ENCODE measurements at regions not wholly inside any gene's neighbourhood (a gene's known extent, or its start where the extent isn't known, plus 50 kb on each side); places are given as distances from the start of the nearest gene placed in this dataset.

GRCh38 chr10:27611236-27611635 is 107.1 kb downstream of the RAB18 start:
- H3K4me3 ChIP-seq (replicated peaks in 1 of 2; ENCODE audit: low read depth in 2 of 2, low read length in 2 of 2) = no peak overlapping the region
- TF ChIP-seq, protein P1, sequence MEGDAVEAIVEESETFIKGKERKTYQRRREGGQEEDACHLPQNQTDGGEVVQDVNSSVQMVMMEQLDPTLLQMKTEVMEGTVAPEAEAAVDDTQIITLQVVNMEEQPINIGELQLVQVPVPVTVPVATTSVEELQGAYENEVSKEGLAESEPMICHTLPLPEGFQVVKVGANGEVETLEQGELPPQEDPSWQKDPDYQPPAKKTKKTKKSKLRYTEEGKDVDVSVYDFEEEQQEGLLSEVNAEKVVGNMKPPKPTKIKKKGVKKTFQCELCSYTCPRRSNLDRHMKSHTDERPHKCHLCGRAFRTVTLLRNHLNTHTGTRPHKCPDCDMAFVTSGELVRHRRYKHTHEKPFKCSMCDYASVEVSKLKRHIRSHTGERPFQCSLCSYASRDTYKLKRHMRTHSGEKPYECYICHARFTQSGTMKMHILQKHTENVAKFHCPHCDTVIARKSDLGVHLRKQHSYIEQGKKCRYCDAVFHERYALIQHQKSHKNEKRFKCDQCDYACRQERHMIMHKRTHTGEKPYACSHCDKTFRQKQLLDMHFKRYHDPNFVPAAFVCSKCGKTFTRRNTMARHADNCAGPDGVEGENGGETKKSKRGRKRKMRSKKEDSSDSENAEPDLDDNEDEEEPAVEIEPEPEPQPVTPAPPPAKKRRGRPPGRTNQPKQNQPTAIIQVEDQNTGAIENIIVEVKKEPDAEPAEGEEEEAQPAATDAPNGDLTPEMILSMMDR (IDR thresholded peaks at IDR 0.05; ENCODE audit: low read depth, low read length) = no peak
- peak in 1 of 2 donors; percentile 22 for DNase-seq (ENCODE audit: low read depth in 2 of 2)

GRCh38 chr10:27611744-27612550 is 107.8 kb downstream of the RAB18 start:
- TF ChIP-seq, protein P1 (IDR thresholded peaks at IDR 0.05; ENCODE audit: low read depth, low read length) = no peak
- no peak overlapping the region for H3K4me3 ChIP-seq (replicated peaks in 1 of 2; ENCODE audit: low read depth in 2 of 2, low read length in 2 of 2)
- DNase-seq (ENCODE audit: low read depth in 2 of 2) = no peak

DNA sequence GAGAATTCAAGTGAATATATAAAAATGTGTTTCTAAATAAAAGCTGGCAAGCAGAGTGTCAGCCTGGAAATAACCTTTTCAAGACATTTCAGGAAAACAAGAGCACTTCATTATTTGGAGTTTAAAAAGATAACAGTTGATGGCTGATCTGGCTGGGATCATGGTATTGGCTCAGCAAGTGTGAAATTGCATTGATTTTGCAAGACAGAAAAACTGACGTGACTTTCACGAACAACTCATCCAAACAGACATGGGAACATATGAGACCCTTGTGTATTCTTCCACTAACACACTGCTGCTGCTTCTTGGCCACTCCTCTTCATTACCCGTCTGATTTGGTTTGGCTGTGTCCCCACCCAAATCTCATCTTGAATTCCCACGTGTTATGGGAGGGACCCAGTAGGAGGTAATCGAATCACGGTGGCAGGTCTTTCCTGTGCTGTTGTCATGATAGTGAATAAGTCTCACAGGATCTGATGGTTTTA is 108.5 kb downstream of the RAB18 start:
- TF ChIP-seq, protein P1 (IDR thresholded peaks at IDR 0.05; ENCODE audit: low read depth, low read length) = no peak
- DNase-seq (ENCODE audit: low read depth in 2 of 2) = no peak
- no peak overlapping the region for H3K4me3 ChIP-seq (replicated peaks in 1 of 2; ENCODE audit: low read depth in 2 of 2, low read length in 2 of 2)

GRCh38 chr10:27614776-27615175 is 110.7 kb downstream of the RAB18 start:
- TF ChIP-seq, protein P1 (IDR thresholded peaks at IDR 0.05; ENCODE audit: low read depth, low read length) = no peak
- no peak for DNase-seq (ENCODE audit: low read depth in 2 of 2)
- no peak overlapping the region for H3K4me3 ChIP-seq (replicated peaks in 1 of 2; ENCODE audit: low read depth in 2 of 2, low read length in 2 of 2)

DNA sequence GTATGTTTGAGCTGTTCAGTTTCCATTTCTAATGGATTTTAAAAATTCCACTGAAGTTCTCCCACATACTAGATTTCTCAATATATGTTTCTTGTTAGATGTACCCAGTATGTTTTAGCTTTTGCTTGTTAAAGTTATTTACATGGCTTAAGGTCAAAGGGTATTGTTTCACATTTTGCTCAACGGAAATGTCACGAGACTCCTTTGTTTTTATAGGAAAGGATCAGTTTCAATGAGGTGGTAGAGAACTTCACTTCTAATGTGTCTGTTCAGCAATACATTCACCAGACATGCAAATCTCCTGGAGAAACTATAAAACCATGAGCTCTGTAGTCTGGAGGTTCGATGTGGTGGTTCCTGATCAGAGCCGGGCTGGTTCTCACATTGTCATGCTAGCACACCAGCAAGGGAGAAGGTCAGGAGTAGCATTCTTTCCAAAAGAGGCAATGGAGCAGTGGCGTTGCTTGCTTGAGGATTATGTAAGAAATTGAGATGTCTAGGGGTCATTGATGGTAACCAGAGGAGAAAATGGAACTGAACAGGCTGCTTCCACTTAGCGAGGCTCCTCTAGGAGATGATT is 114.0 kb downstream of the RAB18 start:
- H3K4me3 ChIP-seq (replicated peaks in 1 of 2; ENCODE audit: low read depth in 2 of 2, low read length in 2 of 2) = no peak overlapping the region
- no peak for DNase-seq (ENCODE audit: low read depth in 2 of 2)
- TF ChIP-seq, protein P1 (IDR thresholded peaks at IDR 0.05; ENCODE audit: low read depth, low read length) = no peak

GRCh38 chr10:27618906-27619305 is 114.8 kb downstream of the RAB18 start:
- TF ChIP-seq, protein P1 (IDR thresholded peaks at IDR 0.05; ENCODE audit: low read depth, low read length) = no peak
- no peak for DNase-seq (ENCODE audit: low read depth in 2 of 2)

More at GRCh38 chr10:27618906-27619305, 114.8 kb downstream of the RAB18 start:
- no peak overlapping the region for H3K4me3 ChIP-seq (replicated peaks in 1 of 2; ENCODE audit: low read depth in 2 of 2, low read length in 2 of 2)
